Kidney glomerular epithelial cell (primary cell): ENCODE measurements at regions not wholly inside any gene's neighbourhood (a gene's known extent, or its start where the extent isn't known, plus 50 kb on each side); places are given as distances from the start of the nearest gene placed in this dataset.

ENCODE experiments used
- DNase-seq: peaks from one replicate; lab custom pipeline; 2025; lab: John Stamatoyannopoulos, UW

DNA sequence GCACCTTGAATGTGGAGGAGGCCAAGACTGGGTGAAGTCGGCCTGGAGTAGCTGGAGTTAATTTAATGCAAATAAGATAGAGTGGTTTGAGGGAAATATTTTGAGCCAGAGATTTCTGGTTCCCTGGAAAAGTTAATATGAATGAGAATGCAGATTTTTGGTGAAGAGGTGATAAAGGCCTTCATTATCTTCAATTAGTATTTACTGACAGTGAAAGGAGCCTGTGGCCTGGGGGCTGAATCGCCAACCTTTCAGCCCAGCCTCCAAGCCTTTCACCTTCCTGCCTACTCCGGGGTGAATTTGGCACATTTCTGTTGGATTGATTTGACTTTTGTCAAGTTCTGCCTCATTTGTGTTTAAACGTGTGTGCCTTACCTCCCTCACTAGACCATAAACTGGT lies 147.8 kb downstream of the SOX2 start:
- DNase-seq = no peak

DNA sequence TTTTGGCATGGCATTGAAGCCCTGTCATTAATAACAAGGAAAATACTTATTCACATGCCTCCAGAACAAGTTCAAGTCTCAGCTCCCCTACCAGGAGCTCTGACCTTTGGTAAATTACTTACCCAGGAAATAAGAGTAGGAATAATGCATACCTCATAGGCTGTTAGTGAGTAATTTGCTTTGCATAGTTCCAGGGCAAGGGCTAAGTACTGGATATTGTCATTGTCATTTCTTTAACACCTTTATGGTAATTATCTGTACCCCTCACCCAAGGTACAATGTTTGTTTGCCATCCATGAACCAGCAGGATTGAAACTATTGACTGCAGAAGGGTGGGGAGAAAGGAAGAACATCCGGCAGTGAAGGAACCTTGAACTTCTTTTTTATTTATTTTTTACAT lies 148.5 kb downstream of the SOX2 start:
- no peak for DNase-seq

DNA sequence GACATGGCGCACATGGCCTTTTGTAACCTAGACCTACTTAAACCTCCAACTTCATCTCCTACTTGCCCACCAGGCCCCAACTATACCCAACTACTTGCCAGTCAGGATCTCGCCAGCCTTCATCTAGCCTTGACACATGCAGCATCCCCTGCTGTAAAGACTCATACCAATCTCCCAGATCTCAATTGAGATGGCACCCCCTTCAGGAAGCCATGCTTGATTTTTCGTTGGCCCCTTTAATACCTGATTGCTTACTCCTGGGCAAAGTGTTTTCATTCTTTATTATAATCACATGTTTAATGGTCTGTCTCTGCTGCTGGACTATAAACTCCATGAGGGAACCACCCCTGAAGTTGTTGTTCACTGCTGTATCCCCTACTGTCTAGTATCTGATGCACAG lies 150.8 kb downstream of the SOX2 start:
- no peak for DNase-seq

DNA sequence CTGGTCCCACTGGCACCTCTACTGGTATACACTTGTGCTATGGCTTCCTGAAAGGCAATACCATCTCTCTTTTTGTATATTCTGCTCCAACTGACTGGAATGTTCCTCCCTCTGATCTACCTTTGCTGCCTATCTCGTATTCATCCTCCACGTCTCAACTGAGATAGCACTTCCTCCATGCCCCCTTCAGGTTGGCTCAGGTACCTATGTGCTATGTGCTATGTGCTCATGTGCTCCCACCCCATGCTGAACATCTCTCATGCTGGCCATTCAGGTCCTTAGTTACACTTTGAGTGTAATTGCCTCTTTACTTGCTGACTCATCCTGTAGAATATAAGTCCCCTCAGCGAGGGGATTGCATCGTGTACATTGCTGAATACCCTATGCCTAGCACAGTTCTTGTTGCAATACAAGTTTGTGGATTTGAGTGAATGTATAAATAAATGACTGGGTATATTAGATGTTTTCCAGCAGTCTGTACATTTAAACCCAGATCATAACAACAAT lies 156.9 kb downstream of the SOX2 start:
- DNase-seq = no peak

DNA sequence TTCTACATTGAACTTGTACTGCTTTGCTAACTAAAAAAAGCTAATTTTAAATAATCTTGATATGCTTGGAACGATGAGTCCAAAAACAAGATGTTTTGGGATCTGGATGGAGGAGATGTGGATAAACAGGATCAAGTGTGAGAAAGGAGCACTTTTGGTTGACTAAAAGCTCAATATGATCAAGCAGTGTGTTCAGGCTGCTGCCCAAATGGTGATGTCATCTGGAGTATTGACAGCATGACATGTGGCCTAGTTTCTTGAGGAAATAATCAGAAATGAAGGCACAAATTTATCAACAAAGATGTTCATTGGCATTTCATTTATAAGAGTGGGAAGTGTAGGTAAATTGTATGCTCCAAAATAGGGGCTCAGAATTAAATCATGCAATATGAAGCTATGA lies 161.2 kb downstream of the SOX2 start:
- DNase-seq = no peak

DNA sequence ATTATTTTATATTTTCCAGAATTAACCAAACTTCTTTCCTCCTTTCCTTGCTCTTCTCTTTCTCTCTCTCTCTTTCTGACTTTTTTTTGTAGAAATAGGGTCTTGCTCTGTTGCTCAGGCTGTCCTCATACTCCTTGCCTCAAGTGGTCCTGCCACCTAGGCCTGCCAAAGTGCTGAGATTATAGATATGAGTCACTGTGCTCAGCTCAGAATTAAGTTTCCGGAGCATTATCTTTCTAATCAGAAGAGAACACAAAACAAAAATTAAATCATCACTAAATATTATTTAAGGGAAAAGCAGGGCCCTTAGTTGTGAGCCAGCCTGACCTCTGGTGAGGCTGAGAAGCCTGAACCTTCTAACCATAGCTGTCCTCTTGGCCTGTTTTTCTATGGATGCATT lies 168.2 kb downstream of the SOX2 start:
- DNase-seq = no peak

DNA sequence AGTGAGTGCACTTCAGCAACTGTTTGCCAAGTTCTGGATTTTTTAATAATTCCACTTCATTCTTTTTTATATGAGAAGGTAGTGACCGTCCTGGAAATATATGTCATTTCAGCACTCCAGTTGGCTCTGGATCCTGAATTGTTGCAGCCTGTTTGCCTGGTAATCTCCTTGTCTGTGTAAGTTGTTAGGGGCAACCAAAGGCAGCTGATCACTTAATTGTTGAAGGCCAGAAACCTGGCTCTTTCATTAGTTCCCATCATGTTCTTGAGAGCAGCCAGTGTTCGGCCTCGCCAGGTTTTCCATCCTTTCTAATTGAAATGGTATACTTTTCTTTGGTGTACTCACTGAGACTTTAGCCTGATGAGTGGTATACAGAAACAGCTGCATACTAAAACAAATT lies 168.6 kb downstream of the SOX2 start:
- DNase-seq = no peak

DNA sequence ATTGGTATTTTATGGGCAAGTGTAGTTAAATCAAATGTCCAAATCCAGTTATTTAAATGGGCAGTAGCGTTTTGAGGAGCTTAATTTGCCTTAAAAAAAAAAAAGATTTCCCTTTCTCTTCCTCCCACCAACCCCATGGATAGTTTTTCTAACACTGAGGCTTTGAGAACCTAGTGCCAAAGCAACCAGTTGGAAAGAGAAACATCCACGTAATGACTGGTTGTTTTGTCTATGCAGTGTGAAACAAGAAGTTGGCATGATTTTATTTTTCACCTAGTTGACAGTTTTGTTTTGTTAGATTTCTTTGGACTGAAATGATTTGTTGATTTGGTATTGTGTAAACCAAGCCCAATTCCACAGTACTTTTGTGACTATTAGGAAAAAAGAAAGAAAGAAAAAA lies 170.0 kb downstream of the SOX2 start:
- DNase-seq = no peak

DNA sequence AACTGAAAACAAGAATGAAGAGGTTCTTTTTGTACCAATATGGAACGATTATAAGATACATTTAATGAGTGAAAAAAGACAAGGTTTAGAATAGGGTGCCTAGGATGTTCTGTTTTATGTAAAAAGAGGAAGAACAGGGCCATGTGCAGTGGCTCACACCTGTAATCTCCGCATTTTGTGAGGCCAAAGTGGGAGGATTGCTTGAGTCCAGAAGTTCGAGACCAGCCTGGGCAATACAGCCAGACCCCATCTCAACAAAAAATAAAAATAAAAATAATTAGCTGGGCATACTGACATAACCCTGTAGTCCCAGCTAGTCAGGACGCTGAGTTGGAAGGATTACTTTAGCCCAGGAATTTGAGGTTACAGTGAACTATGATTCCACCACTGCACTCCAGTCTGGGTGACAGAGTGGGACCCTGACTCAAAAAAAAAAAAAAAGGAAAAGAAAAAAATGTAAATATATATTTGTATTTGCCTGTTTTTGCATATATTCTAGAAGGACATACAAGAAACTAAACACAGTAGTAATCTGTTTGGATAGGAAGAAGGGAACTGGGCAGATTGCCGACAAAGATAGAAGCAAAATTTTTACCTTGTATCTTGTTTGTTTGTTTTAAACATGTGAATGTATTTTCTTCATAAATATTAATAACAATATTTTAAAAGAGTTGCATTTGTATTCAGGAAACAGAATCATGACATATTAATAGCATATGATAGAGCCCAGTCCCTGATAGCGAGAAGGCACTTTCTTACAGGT lies 174.3 kb downstream of the SOX2 start:
- no peak for DNase-seq

DNA sequence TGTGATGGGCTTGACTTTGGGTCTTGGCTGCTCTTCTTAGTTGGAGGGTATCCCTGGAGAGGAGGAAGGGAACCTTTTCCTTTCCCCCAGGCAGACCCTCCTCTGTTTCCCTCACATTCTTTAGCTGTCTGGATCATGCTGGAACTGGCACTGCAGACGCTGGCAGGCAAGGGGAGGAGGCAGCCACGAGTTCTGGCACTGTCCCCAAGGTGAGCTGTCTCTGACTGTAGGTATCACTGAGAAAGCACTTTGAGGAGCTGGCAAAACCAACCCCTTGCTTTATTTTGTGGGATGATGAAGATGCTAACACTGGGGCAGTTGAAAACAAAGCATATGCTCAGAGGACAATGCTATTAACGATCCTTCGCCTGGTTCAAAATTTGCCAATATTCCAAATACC lies 175.0 kb downstream of the SOX2 start:
- no peak for DNase-seq

DNA sequence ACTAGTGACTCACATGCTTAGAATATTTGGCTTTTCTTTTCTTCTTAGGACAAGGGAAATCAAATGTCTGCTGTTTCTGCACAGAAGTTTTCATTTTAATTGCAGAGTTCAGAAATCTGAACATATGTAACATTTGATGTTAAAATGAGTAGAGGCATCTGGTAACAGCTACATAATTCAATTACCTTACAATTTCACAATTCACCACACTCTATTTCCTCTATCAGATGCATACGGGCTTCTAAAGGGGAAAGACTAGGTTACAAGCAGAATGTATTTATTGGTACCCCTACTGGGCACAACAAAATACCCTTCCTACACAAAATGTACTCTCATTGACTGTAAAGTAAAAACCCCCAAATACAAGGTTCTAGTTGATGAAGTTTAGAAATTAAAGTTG lies 176.0 kb downstream of the SOX2 start:
- no peak for DNase-seq

DNA sequence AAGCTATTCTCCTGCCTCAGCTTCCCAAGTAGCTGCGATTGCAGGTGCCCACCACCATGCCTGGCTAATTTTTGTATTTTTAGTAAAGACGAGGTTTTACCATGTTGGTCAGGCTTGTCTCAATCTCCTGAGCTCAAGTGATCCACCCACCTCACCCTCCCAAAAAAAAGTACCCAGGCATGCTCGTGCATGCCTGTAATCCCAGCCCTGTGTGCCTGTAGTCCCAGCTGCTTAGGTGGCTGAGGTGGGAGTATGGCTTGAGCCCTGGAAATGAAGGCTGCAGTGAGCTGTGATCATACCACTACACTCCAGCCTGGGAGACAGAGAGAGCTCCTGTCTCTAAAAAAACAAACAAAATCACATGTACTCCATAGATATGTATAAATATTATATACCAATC lies 176.5 kb downstream of the SOX2 start:
- no peak for DNase-seq

DNA sequence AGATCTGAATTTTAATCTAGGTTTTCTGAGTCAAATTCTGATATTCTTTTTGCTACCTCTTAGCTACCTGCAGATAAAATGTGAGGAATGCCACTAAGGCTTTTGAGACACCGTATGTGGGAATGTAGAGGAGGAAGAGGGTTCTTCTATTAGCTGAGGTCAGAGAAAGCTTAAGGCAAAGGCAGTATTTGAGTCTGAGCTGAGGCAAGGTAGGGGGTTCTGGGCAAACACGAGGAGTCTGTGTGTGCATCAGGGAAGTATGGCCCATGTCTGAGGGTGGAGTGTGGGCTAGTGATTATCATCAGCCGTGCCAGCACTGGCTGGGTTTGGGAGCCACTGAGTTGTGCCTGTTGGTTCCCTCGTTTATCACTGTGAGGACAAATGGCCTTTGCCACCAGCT lies 181.1 kb downstream of the SOX2 start:
- no peak for DNase-seq

DNA sequence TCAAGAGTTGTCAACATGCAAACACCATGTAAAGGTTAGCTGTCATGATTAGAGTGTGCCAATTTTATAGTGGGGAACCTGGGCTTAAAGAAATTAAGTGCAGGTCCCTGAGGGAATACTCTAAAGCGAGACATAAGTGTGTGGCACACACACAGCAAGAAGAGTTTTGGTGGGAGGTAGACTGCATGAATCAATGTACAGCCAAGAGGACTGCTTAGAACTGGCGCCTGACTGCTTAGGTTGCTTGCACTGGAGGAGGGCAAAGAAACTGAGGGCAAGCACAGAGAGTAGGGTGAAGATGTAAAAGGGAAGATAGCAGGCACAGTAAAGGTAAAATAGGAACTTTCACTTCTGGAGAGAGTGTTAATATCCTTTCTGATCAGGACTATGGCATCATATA lies 184.9 kb downstream of the SOX2 start:
- DNase-seq = no peak

DNA sequence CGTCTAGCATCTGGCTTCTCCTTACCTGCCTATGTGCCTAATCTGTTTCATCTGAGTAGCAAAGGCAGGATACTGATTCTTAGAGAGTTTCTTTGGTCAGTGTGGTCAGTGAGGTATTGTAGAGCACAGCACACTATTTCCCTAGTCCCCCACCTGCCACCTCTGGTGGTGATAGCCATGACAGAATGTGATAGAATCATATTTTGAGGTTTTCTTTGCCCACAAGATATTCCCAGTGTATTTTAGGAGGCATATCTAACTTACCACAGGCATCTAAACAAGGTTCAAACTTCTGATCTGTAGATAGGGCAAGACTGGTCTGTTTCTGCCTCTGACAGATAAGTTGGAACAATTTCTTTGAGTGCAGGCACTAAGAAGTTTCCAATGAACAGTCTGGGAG lies 188.0 kb downstream of the SOX2 start:
- no peak for DNase-seq

DNA sequence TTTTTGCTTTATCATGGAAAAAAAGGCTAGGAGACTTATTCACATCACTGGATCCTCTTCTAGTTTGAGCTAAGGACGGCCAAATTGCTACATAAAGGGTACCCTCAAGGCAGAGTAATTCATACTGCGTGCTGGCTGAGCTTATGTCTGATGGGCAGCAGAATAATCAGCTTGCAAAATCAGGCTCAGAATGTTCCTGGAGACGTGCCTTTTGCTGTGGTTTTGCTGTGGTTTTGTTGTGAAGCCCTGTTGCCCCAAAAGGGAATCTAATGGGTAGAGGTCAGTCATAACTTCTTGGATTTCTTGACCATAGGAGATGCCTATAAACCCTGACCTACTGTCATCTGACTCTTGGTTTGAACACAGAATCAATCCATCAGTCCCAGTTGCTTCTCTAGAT lies 189.9 kb downstream of the SOX2 start:
- DNase-seq = no peak

DNA sequence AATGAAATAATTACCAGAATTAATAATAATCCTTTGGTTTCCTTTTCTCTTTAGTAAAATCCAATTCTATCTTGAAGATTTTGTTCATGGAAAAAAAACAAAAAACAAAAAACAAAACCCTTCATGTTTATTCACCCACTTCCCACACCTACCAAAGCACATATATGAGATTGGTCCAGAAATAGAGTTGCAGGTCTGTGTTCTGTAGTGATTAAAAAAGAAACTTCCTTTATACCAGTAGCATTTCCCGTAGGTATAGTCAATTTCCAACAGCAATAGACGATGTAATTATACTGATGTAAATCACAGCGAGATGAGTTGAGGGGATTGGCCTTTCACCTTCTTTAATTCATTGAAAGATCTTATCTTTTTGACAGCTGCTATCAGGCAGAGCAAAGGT lies 194.6 kb downstream of the SOX2 start:
- no peak for DNase-seq

DNA sequence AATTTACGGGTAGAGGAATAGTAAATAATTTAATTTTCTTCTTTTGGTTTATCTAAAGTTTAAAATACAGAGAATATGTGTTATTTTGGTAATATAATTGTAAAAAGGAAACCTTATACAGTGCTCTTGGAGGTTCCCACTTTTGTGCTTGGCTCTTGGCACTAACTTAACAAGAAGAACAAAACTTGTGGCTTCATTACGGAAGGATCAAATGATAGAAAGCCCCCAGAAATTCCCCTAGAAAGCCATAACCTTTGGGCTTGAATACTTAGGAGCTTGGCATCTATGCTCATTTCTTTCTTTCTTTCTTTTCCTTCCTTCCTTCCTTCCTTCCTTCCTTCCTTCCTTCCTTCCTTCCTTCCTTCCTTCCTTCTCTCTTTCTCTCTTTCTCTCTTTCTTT lies 197.5 kb downstream of the SOX2 start:
- DNase-seq = no peak

DNA sequence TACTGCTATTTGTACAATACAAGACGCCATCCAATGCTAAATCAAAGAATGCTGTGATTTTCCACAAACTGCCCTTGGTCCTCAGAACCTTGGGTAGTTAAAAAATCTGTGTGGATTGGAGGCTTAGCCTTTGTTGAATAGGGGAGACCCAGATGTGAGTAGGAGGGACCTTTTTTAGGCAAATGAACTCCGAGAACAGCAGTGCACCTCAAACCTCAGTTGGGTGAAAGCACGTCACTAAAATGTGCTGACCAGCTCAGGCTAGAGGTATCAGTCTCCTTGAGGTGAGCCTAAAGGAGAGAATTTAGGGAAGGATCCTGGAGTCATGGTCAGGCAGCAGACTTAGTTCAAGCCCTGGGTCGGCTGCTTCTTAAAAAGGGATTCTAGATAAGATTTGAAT lies 200.7 kb downstream of the SOX2 start:
- DNase-seq = no peak

DNA sequence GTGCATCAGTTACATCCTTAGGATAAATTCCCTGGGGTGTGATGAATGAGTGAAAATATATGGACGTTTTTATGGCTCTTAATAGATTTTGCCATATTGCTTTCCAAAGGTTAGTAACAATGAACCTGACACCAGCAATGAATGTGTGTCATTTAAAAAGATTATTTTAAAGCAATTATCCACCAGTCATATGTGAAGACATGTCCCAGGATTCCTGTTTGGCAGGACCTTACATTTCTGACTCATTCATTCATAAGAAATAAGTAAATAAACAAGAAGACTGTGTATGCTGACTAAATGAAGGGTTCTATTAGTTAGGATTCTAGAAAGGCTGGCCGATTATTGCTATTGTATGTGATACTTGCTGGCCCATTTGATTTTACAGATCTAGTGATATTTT lies 201.5 kb downstream of the SOX2 start:
- DNase-seq = no peak

DNA sequence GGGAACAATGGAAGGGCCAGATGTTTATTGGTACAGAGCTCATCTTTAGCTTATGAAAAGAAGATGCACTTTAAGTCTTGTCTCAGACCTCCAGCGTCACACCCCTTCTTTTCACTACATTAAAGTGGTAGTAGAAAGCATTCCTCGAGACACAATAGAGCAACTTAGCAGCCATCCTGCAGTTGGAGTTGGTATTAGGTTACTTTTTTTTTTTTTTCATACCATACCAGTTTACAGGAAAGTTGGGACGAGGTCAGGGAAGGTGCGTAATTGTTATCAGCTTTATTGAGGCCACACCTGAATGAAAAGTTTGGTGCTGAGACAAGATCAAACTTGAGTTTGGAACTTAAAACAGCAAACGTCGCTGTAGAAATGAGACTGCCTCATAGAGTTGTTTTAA lies 203.8 kb downstream of the SOX2 start:
- no peak for DNase-seq

DNA sequence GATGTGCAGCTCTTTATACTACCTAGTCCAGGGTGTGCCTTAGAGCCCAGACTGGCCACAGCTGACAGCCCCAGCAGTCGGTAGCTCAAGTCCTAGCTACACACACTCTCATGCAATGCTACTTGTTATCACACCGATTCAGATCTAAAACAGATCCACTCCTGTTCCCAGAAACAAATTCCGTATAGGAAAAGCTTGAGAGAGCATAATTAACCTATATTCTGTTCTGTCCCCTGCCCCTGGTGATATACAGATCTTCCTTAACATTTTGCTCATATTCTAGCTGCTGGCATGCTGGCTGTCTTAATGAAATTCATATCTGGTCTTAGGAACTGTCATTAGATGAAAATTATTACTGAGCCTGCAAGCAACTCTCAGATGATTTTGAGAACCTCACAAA lies 204.3 kb downstream of the SOX2 start:
- no peak for DNase-seq

DNA sequence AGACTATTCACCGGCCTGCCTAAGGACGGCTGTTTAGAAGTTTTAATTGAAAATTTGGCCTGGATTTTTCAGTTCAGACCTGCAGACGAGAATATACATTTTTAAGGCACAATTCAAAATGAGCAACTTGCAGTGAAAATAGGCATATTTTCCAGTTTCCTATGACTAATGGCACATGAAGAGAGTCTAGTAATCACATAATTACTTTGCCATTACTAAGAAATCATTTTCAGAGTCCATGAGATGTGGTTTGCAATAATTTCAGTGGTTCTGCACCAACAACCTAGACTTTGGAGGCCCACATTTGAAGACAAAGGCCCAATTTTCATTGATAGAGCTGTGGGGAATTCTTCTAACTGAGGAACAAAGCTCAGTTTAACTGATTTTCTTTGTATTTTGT lies 205.3 kb downstream of the SOX2 start:
- DNase-seq = no peak

DNA sequence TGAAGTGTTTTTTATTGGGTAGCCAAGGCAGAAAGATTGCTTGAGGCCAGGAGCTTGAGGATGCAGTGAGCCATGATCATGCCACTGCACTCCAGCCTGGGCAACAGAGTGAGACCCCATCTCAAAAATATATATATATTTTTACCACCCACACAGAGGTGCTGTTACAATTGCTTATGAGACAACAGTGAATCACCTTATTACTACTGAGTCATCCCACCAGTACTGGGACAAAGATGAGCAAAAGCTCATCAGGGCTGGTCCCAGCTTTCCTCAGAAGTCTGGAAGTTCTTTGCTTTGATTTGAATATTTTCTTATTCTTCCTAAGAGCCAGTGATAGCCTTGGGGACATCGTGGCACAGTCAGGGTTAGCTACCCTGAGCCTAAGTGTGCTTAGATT lies 207.7 kb downstream of the SOX2 start:
- DNase-seq = no peak

DNA sequence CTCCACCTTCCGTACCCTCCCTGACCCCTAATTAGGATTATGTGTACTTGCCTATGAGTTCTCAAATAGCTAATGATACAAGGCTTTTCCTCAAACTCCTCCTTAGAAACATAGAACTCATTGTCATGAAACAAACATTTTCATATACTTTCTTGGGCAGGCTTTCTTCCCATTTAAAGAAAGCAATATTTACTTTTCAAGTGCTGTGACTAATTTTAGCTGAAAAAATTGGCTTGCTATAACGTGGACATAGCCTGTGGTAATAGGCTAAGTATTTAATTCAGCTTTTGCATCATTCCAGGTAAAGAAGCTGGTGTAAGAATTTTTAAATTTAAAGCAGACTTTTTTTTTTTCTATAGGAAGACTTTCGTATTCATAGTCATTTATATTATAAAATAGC lies 208.7 kb downstream of the SOX2 start:
- DNase-seq = no peak
